SK-N-SH treated with all-trans-retinoic acid at 6 μM for 48 hours (cell line): ENCODE measurements at regions not wholly inside any gene's neighbourhood (a gene's known extent, or its start where the extent isn't known, plus 50 kb on each side); places are given as distances from the start of the nearest gene placed in this dataset.
"Not testable (repeated sequence)": the region's sequence is repeated elsewhere in the genome, so short reads cannot be mapped to it uniquely, and the experiment has no call there.

Experiments used
- ATAC-seq: fragments of 200-7000 bp; cut with Tn5 transposase; 3 replicates; pipeline ENCODE4 v1.9.1; 2020; ENCODE audit warnings: mild to moderate bottlenecking, moderate library complexity
- ARNTL ChIP-seq: fragments of 450-650 bp; formaldehyde crosslinking; IDR thresholded peaks from 2 replicates; pipeline ENCODE4 v1.5.0; 2020; ENCODE audit warnings: low read depth, mild to moderate bottlenecking, moderate library complexity, borderline replicate concordance
- BACH2 ChIP-seq: fragments of 250-450 bp; sonication (Bioruptor Pico); IDR thresholded peaks from 2 replicates; pipeline ENCODE4 v1.9.0; 2021; ENCODE audit warnings: mild to moderate bottlenecking, borderline replicate concordance
- CREB5 ChIP-seq: fragments of 250-450 bp; sonication (Bioruptor Pico); IDR thresholded peaks from 2 replicates; pipeline ENCODE4 v1.5.1; 2020; ENCODE audit warnings: low read depth, mild to moderate bottlenecking, moderate library complexity
- CSDC2 ChIP-seq: fragments of 250-450 bp; sonication (Bioruptor Pico); IDR thresholded peaks from 2 replicates; pipeline ENCODE4 v1.5.0; 2020; ENCODE audit warnings: mild to moderate bottlenecking, moderate library complexity
- CSRNP3 ChIP-seq: fragments of 250-450 bp; sonication (Bioruptor Pico); IDR thresholded peaks from 2 replicates; pipeline ENCODE4 v1.5.1; 2021; ENCODE audit warnings: mild to moderate bottlenecking, moderate library complexity
- ESRRG ChIP-seq: fragments of 250-450 bp; sonication (Bioruptor Pico); IDR thresholded peaks from 2 replicates; pipeline ENCODE4 v1.6.1; 2021; ENCODE audit warnings: mild to moderate bottlenecking
- ISL1 ChIP-seq: fragments of 250-450 bp; sonication (Bioruptor Pico); IDR thresholded peaks from 2 replicates; pipeline ENCODE4 v2.1.2; 2022; ENCODE audit warnings: mild to moderate bottlenecking, moderate library complexity
- OSR1 ChIP-seq: fragments of 250-450 bp; sonication (Bioruptor Pico); IDR thresholded peaks from 2 replicates; pipeline ENCODE4 v1.8.0; 2022; ENCODE audit warnings: moderate library complexity, mild to moderate bottlenecking, inconsistent platforms
- PATZ1 ChIP-seq: fragments of 250-450 bp; sonication (Bioruptor Pico); IDR thresholded peaks from 2 replicates; pipeline ENCODE4 v1.8.0; 2020; ENCODE audit warnings: mild to moderate bottlenecking, moderate library complexity, borderline replicate concordance
- RARB ChIP-seq: fragments of 250-450 bp; sonication (Bioruptor Pico); IDR thresholded peaks from 2 replicates; pipeline ENCODE4 v1.8.0; 2021; ENCODE audit warnings: mild to moderate bottlenecking, moderate library complexity
- TCF4 ChIP-seq: fragments of 250-450 bp; sonication (Bioruptor Pico); IDR thresholded peaks from 2 replicates; pipeline ENCODE4 v1.8.0; 2021; ENCODE audit warnings: mild to moderate bottlenecking, moderate library complexity, borderline replicate concordance
- TOX ChIP-seq: fragments of 250-450 bp; sonication (Bioruptor Pico); IDR thresholded peaks from 2 replicates; pipeline ENCODE4 v1.8.0; 2021; ENCODE audit warnings: mild to moderate bottlenecking, moderate library complexity, borderline replicate concordance
- ZC3H10 ChIP-seq: fragments of 250-450 bp; sonication (Bioruptor Pico); IDR thresholded peaks from 2 replicates; pipeline ENCODE4 v1.5.1; 2021; ENCODE audit warnings: mild to moderate bottlenecking, moderate library complexity
- ZNF70 ChIP-seq: fragments of 450-650 bp; formaldehyde crosslinking; IDR thresholded peaks from 2 replicates; pipeline ENCODE4 v1.5.0; 2020; ENCODE audit warnings: mild to moderate bottlenecking, moderate library complexity
- TF ChIP-seq, protein P1 (sequence below): fragments of 250-450 bp; sonication (Bioruptor Pico); IDR thresholded peaks from 2 replicates; pipeline ENCODE4 v1.5.0; 2020; ENCODE audit warnings: mild to moderate bottlenecking, moderate library complexity

DNA sequence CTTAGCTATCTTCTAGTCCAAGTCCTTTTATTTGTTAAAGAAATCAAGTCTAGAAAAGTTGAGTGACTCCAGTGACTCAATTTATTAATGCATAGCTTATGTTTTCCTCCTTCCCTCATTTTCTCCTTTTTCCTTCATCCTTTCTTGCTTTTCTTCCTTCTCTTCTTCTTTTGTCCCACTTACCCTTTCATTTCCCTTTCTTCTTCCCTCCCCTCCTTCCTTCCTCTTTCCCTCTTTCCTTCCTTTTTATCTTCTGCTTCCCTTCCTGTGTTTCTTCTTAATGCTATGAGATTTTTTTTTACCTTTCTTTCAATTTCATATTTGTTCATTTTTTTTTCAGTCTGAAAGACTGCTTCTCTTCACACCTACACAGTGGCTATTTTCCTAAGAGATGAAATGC is 555.5 kb downstream of the PIK3C3 start (continued):
- TF ChIP-seq PATZ1 (CRISPR knock-in tag), result no peak
- TF ChIP-seq, all 23 proteins: peak for 0

DNA sequence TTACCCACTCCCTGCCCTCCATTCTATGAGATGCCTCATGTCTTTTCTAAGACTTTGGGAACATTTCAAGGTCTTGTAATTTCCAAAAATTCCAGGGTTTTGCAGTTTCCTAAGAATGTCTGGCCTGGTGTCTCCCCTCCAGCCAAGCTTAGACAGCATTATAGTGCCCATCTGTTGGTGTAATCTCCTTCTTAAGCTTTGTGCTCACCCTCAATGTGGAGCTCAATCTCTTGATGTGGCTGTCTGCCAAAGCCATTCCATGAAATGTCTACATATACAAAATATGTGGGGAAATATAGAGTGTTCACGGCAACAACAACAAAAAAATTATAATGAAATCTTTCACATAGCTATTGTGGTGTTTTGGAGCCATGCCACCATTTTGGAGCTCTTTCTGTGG is 558.4 kb downstream of the PIK3C3 start:
- ATAC-seq, result no peak
- TF ChIP-seq, protein P1, sequence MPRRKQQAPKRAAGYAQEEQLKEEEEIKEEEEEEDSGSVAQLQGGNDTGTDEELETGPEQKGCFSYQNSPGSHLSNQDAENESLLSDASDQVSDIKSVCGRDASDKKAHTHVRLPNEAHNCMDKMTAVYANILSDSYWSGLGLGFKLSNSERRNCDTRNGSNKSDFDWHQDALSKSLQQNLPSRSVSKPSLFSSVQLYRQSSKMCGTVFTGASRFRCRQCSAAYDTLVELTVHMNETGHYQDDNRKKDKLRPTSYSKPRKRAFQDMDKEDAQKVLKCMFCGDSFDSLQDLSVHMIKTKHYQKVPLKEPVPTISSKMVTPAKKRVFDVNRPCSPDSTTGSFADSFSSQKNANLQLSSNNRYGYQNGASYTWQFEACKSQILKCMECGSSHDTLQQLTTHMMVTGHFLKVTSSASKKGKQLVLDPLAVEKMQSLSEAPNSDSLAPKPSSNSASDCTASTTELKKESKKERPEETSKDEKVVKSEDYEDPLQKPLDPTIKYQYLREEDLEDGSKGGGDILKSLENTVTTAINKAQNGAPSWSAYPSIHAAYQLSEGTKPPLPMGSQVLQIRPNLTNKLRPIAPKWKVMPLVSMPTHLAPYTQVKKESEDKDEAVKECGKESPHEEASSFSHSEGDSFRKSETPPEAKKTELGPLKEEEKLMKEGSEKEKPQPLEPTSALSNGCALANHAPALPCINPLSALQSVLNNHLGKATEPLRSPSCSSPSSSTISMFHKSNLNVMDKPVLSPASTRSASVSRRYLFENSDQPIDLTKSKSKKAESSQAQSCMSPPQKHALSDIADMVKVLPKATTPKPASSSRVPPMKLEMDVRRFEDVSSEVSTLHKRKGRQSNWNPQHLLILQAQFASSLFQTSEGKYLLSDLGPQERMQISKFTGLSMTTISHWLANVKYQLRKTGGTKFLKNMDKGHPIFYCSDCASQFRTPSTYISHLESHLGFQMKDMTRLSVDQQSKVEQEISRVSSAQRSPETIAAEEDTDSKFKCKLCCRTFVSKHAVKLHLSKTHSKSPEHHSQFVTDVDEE (CRISPR knock-in tag), result no peak
- no peak for TF ChIP-seq TCF4 (CRISPR knock-in tag)
- TF ChIP-seq ZC3H10 (CRISPR knock-in tag), result no peak
- no peak for TF ChIP-seq TOX (CRISPR knock-in tag)
- no peak for TF ChIP-seq CSRNP3 (CRISPR knock-in tag)
- no peak for TF ChIP-seq ARNTL (CRISPR knock-in tag)
- TF ChIP-seq OSR1, result no peak
- TF ChIP-seq ISL1 (CRISPR knock-in tag), result no peak

DNA sequence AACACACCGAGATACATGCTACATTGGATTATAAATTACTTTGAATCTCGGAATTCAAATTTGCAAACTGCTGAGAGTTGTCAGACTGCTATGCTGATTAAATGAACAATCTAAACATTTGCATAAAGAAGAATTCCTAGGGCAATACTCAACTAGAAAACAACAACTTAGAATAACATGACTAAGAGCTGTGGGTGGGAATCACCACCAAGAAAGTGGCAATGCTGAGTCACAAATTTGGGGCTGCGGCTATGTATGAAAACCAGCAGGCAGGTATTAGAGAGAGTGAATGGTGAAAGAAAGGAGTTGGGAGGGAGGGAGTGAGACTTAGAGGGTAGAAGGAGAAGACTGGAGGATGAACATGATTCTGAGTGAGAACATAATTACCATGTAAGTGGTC is 559.5 kb downstream of the PIK3C3 start:
- TF ChIP-seq ISL1 (CRISPR knock-in tag), result no peak
- no peak for TF ChIP-seq ZC3H10 (CRISPR knock-in tag)
- no peak for TF ChIP-seq CSDC2 (CRISPR knock-in tag)
- no peak for TF ChIP-seq RARB (CRISPR knock-in tag)
- no peak for TF ChIP-seq CSRNP3 (CRISPR knock-in tag)
- no peak for ATAC-seq

DNA sequence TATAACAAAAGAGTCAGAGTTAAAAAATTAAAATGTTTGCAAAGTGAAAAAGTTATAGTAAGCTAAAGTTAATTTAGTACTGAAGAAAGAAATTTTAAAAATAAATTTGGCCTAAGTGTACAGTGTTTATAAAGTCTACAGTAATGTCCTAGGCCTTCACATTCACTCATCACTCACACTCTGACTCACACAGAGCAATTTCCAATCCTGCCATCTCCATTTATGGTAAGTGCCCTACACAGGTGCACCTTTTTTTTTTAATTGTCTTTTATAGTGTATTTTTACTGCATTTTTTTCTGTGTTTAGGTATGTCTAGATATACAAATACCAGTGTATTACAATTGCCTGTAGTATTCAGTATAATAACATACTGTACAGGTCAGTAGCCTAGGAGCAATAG is 562.9 kb downstream of the PIK3C3 start:
- ATAC-seq, result no peak

GRCh38 chr18:42518331-42518730 is 563.3 kb downstream of the PIK3C3 start:
- ATAC-seq, result not testable (repeated sequence)

More for the DNA sequence above, 562.9 kb downstream of the PIK3C3 start:
- TF ChIP-seq CSDC2 (CRISPR knock-in tag) (no peak), ESRRG (CRISPR knock-in tag) (no peak), ZNF70 (CRISPR knock-in tag) (no peak), RARB (CRISPR knock-in tag) (no peak), CSRNP3 (CRISPR knock-in tag) (no peak), PATZ1 (CRISPR knock-in tag) (no peak), BACH2 (CRISPR knock-in tag) (no peak), CREB5 (CRISPR knock-in tag) (no peak)
- TF ChIP-seq, all 23 proteins: peak for 0
